GM21526 (cell line): ENCODE measurements at regions not wholly inside any gene's neighbourhood (a gene's known extent, or its start where the extent isn't known, plus 50 kb on each side); places are given as distances from the start of the nearest gene placed in this dataset.
"Not testable (repeated sequence)": the region's sequence is repeated elsewhere in the genome, so short reads cannot be mapped to it uniquely, and the experiment has no call there.

Source experiments
- ATAC-seq: cut with Tn5 transposase; IDR thresholded peaks from one replicate; pipeline ENCODE4 v1.9.1; 2021; ENCODE audit warnings: moderate library complexity; ENCODE audit not compliant: unreplicated experiment, low FRiP score

GRCh38 chr7:124643311-124643811 lies 122.2 kb downstream of the GPR37 start:
- no peak for ATAC-seq

GRCh38 chr7:124635416-124635815 lies 130.2 kb downstream of the GPR37 start:
- no peak for ATAC-seq

- no peak for ATAC-seq
These were observed 131.9 kb downstream of the GPR37 start for GRCh38 chr7:124633740-124634139.

GRCh38 chr7:124630395-124630794 lies 135.2 kb downstream of the GPR37 start:
- ATAC-seq: no peak

- ATAC-seq: no peak
These were observed 146.7 kb downstream of the GPR37 start for GRCh38 chr7:124618871-124619270.

- not testable (repeated sequence) for ATAC-seq
These were observed 147.5 kb downstream of the GPR37 start for GRCh38 chr7:124618051-124618450.

- no peak for ATAC-seq
These were observed 162.5 kb downstream of the GPR37 start for GRCh38 chr7:124603066-124603465.

GRCh38 chr7:124597509-124597908 lies 168.1 kb downstream of the GPR37 start:
- ATAC-seq: no peak

GRCh38 chr7:124596881-124597280 lies 168.7 kb downstream of the GPR37 start:
- no peak for ATAC-seq

GRCh38 chr7:124590814-124591213 lies 174.8 kb downstream of the GPR37 start:
- ATAC-seq: no peak

GRCh38 chr7:124577256-124577655 lies 188.3 kb downstream of the GPR37 start:
- ATAC-seq: no peak

- no peak for ATAC-seq
These were observed 190.4 kb downstream of the GPR37 start for GRCh38 chr7:124575176-124575575.

- ATAC-seq: no peak
These were observed 195.0 kb downstream of the GPR37 start for GRCh38 chr7:124570558-124570957.

GRCh38 chr7:124566583-124566982 lies 199.0 kb downstream of the GPR37 start:
- no peak for ATAC-seq

GRCh38 chr7:124557587-124557986 lies 208.0 kb downstream of the GPR37 start:
- no peak for ATAC-seq

GRCh38 chr7:124557101-124557500 lies 208.5 kb downstream of the GPR37 start:
- ATAC-seq: no peak

- ATAC-seq: no peak
These were observed 212.1 kb downstream of the GPR37 start for GRCh38 chr7:124553502-124553901.

- ATAC-seq: no peak
These were observed 213.4 kb downstream of the GPR37 start for GRCh38 chr7:124552217-124552616.

- no peak for ATAC-seq
These were observed 215.6 kb downstream of the GPR37 start for GRCh38 chr7:124550036-124550435.

- no peak for ATAC-seq
These were observed 223.1 kb downstream of the GPR37 start for GRCh38 chr7:124542476-124542875.

- no peak for ATAC-seq
These were observed 229.3 kb downstream of the GPR37 start for GRCh38 chr7:124536156-124536762.

GRCh38 chr7:124532166-124532565 lies 233.4 kb downstream of the GPR37 start:
- ATAC-seq: no peak

- no peak for ATAC-seq
These were observed 248.7 kb downstream of the GPR37 start for GRCh38 chr7:124516911-124517310.
